ENCODE measurements at regions not wholly inside any gene's neighbourhood (a gene's known extent, or its start where the extent isn't known, plus 50 kb on each side); places are given as distances from the start of the nearest gene placed in this dataset.
A peak's percentile ranks its signal among the peaks of the same experiment; 100 is the strongest.

GRCh38 chr6:14601490-14601889, 483.9 kb downstream of the CD83 start:
- peak; percentile 18 for DNase-seq (ENCODE audit: low read depth)
- no peaks in the 10 kb centered on the region for H3K27me3 ChIP-seq (ENCODE audit: control insufficient read depth, insufficient read depth, low read length)
- no peaks in the 10 kb centered on the region for H3K36me3 ChIP-seq (ENCODE audit: control insufficient read depth, insufficient read depth, low read length)
- H3K4me3 ChIP-seq (ENCODE audit: low read depth, low read length): no peak overlapping the region
- no peak for FAIRE-seq
- no peak for TF ChIP-seq CTCF (IDR thresholded peaks at IDR 0.05; ENCODE audit: insufficient read depth, low read length, severe bottlenecking)

GRCh38 chr6:14606353-14606752, 488.8 kb downstream of the CD83 start:
- H3K4me3 ChIP-seq (ENCODE audit: low read depth, low read length): no peak overlapping the region
- FAIRE-seq: peak; percentile 79
- no peak for TF ChIP-seq CTCF (IDR thresholded peaks at IDR 0.05; ENCODE audit: insufficient read depth, low read length, severe bottlenecking)
- DNase-seq (ENCODE audit: low read depth): no peak
- H3K36me3 ChIP-seq (ENCODE audit: control insufficient read depth, insufficient read depth, low read length): no peaks in the 10 kb centered on the region
- no peaks in the 10 kb centered on the region for H3K27me3 ChIP-seq (ENCODE audit: control insufficient read depth, insufficient read depth, low read length)

- H3K4me3 ChIP-seq (ENCODE audit: low read depth, low read length): no peak overlapping the region
- no peak for FAIRE-seq
Observed at GRCh38 chr6:14610141-14610540, 492.6 kb downstream of the CD83 start.

GRCh38 chr6:14612016-14612980, 494.7 kb downstream of the CD83 start:
- Histone ChIP-seq H3K4me3 (ENCODE audit: low read depth, low read length) (no peak overlapping the region), H3K36me3 (ENCODE audit: control insufficient read depth, insufficient read depth, low read length) (no peaks in the 10 kb centered on the region), H3K27me3 (ENCODE audit: control insufficient read depth, insufficient read depth, low read length) (no peaks in the 10 kb centered on the region)
- FAIRE-seq (no peak), DNase-seq (ENCODE audit: low read depth) (peak; percentile 63)
- TF ChIP-seq CTCF (IDR thresholded peaks at IDR 0.05; ENCODE audit: insufficient read depth, low read length, severe bottlenecking): no peak

More at GRCh38 chr6:14610141-14610540, 492.6 kb downstream of the CD83 start:
- no peak for DNase-seq (ENCODE audit: low read depth)
- H3K27me3 ChIP-seq (ENCODE audit: control insufficient read depth, insufficient read depth, low read length): no peaks in the 10 kb centered on the region
- no peaks in the 10 kb centered on the region for H3K36me3 ChIP-seq (ENCODE audit: control insufficient read depth, insufficient read depth, low read length)
- no peak for TF ChIP-seq CTCF (IDR thresholded peaks at IDR 0.05; ENCODE audit: insufficient read depth, low read length, severe bottlenecking)

- no peak for TF ChIP-seq CTCF (IDR thresholded peaks at IDR 0.05; ENCODE audit: insufficient read depth, low read length, severe bottlenecking)
- no peaks in the 10 kb centered on the region for H3K27me3 ChIP-seq (ENCODE audit: control insufficient read depth, insufficient read depth, low read length)
- FAIRE-seq (no peak), DNase-seq (ENCODE audit: low read depth) (no peak)
- no peaks in the 10 kb centered on the region for H3K36me3 ChIP-seq (ENCODE audit: control insufficient read depth, insufficient read depth, low read length)
- no peak overlapping the region for H3K4me3 ChIP-seq (ENCODE audit: low read depth, low read length)
Observed at GRCh38 chr6:14614631-14615030, 497.1 kb downstream of the CD83 start.
